ENCODE measurements at regions not wholly inside any gene's neighbourhood (a gene's known extent, or its start where the extent isn't known, plus 50 kb on each side); places are given as distances from the start of the nearest gene placed in this dataset. TPM values are rescaled to one million over a fixed set of nuclear protein-coding genes. Genes with fewer than 3 reads are reported as not detected.

GRCh38 chr13:99624936-99625540 lies 123.8 kb downstream of the TM9SF2 start:
- no peaks in the 10 kb centered on the region for H3K36me3 ChIP-seq (ENCODE audit: insufficient read depth, low read length)
- H3K27me3 ChIP-seq (ENCODE audit: control insufficient read depth, insufficient read depth, low read length): no peaks in the 10 kb centered on the region
- no peak overlapping the region for H3K4me3 ChIP-seq (ENCODE audit: low read length)
- no peak overlapping the region for H3K4me2 ChIP-seq (ENCODE audit: low read length)
- H3K4me1 ChIP-seq (ENCODE audit: control insufficient read depth, insufficient read depth, low read length): peaks cover 20% of the 10 kb centered on the region
- H3K9me3 ChIP-seq (replicated peaks; ENCODE audit: low read length): no peaks in the 10 kb centered on the region
- no peak overlapping the region for H3K9ac ChIP-seq (ENCODE audit: low read depth, low read length)

GRCh38 chr13:99620806-99621205 lies 119.5 kb downstream of the TM9SF2 start:
- Histone ChIP-seq H3K27me3 (ENCODE audit: control insufficient read depth, insufficient read depth, low read length) (no peaks in the 10 kb centered on the region), H3K36me3 (ENCODE audit: insufficient read depth, low read length) (no peaks in the 10 kb centered on the region), H3K9ac (ENCODE audit: low read depth, low read length) (no peak overlapping the region), H3K9me3 (replicated peaks; ENCODE audit: low read length) (no peaks in the 10 kb centered on the region), H3K4me3 (ENCODE audit: low read length) (no peak overlapping the region), H3K4me1 (ENCODE audit: control insufficient read depth, insufficient read depth, low read length) (no peaks in the 10 kb centered on the region), H3K4me2 (ENCODE audit: low read length) (no peak overlapping the region)

- H3K4me2 ChIP-seq (ENCODE audit: low read length): no peak overlapping the region
- H3K27me3 ChIP-seq (ENCODE audit: control insufficient read depth, insufficient read depth, low read length): no peaks in the 10 kb centered on the region
- H3K4me1 ChIP-seq (ENCODE audit: control insufficient read depth, insufficient read depth, low read length): no peaks in the 10 kb centered on the region
- H3K9me3 ChIP-seq (replicated peaks; ENCODE audit: low read length): no peaks in the 10 kb centered on the region
- no peak overlapping the region for H3K4me3 ChIP-seq (ENCODE audit: low read length)
- H3K36me3 ChIP-seq (ENCODE audit: insufficient read depth, low read length): no peaks in the 10 kb centered on the region
- H3K9ac ChIP-seq (ENCODE audit: low read depth, low read length): no peak overlapping the region
These were observed 117.9 kb downstream of the TM9SF2 start for GRCh38 chr13:99619207-99619606.

- Histone ChIP-seq H3K4me3 (ENCODE audit: low read length) (no peak overlapping the region), H3K9ac (ENCODE audit: low read depth, low read length) (no peak overlapping the region), H3K4me1 (ENCODE audit: control insufficient read depth, insufficient read depth, low read length) (no peaks in the 10 kb centered on the region), H3K9me3 (replicated peaks; ENCODE audit: low read length) (no peaks in the 10 kb centered on the region), H3K27me3 (ENCODE audit: control insufficient read depth, insufficient read depth, low read length) (no peaks in the 10 kb centered on the region), H3K36me3 (ENCODE audit: insufficient read depth, low read length) (no peaks in the 10 kb centered on the region), H3K4me2 (ENCODE audit: low read length) (no peak overlapping the region)
These were observed 116.4 kb downstream of the TM9SF2 start for GRCh38 chr13:99617474-99618255.

GRCh38 chr13:99614465-99614885 lies 113.2 kb downstream of the TM9SF2 start:
- no peak overlapping the region for H3K4me2 ChIP-seq (ENCODE audit: low read length)
- H3K9me3 ChIP-seq (replicated peaks; ENCODE audit: low read length): no peaks in the 10 kb centered on the region
- H3K9ac ChIP-seq (ENCODE audit: low read depth, low read length): no peak overlapping the region
- H3K4me3 ChIP-seq (ENCODE audit: low read length): no peak overlapping the region
- H3K36me3 ChIP-seq (ENCODE audit: insufficient read depth, low read length): no peaks in the 10 kb centered on the region
- H3K27me3 ChIP-seq (ENCODE audit: control insufficient read depth, insufficient read depth, low read length): no peaks in the 10 kb centered on the region
- H3K4me1 ChIP-seq (ENCODE audit: control insufficient read depth, insufficient read depth, low read length): no peaks in the 10 kb centered on the region

Small RNA genes in the stretch of these regions (small RNA-seq; reads per million reads assigned to genes)
- gene MIR4306 (not detected), gene RF00402 (not detected)

Measured in skeletal muscle satellite cell (primary cell).